HG02981 (cell line): ENCODE measurements at regions not wholly inside any gene's neighbourhood (a gene's known extent, or its start where the extent isn't known, plus 50 kb on each side); places are given as distances from the start of the nearest gene placed in this dataset.
A peak's percentile ranks its signal among the peaks of the same experiment; 100 is the strongest.

Source experiments
- ATAC-seq: cut with Tn5 transposase; IDR thresholded peaks from one replicate; pipeline ENCODE4 v1.9.1; 2021; ENCODE audit warnings: mild to moderate bottlenecking, moderate library complexity; ENCODE audit not compliant: unreplicated experiment

- no peak for ATAC-seq
Observed at GRCh38 chr5:62731022-62731421, 152.4 kb downstream of the LRRC70 start.

- no peak for ATAC-seq
Observed at GRCh38 chr5:62729675-62730074, 151.1 kb downstream of the LRRC70 start.

- no peak for ATAC-seq
Observed at GRCh38 chr5:62727861-62728260, 149.2 kb downstream of the LRRC70 start.

- ATAC-seq: no peak
Observed at GRCh38 chr5:62727184-62727583, 148.6 kb downstream of the LRRC70 start.

- no peak for ATAC-seq
Observed at GRCh38 chr5:62722360-62722759, 143.7 kb downstream of the LRRC70 start.

- ATAC-seq: peak; percentile 98
Observed at GRCh38 chr5:62720031-62720441, 141.4 kb downstream of the LRRC70 start.

- no peak for ATAC-seq
Observed at GRCh38 chr5:62719061-62719720, 140.6 kb downstream of the LRRC70 start.

GRCh38 chr5:62718324-62718723 lies 139.7 kb downstream of the LRRC70 start:
- no peak for ATAC-seq

- no peak for ATAC-seq
Observed at GRCh38 chr5:62717301-62717933, 138.8 kb downstream of the LRRC70 start.

GRCh38 chr5:62714296-62714695 lies 135.7 kb downstream of the LRRC70 start:
- ATAC-seq: no peak

GRCh38 chr5:62708481-62709325 lies 130.1 kb downstream of the LRRC70 start:
- ATAC-seq: no peak

GRCh38 chr5:62707563-62707962 lies 128.9 kb downstream of the LRRC70 start:
- no peak for ATAC-seq

- ATAC-seq: no peak
Observed at GRCh38 chr5:62707131-62707530, 128.5 kb downstream of the LRRC70 start.

GRCh38 chr5:62705022-62705421 lies 126.4 kb downstream of the LRRC70 start:
- ATAC-seq: no peak

- no peak for ATAC-seq
Observed at GRCh38 chr5:62702126-62702525, 123.5 kb downstream of the LRRC70 start.

- no peak for ATAC-seq
Observed at GRCh38 chr5:62701036-62701435, 122.4 kb downstream of the LRRC70 start.

GRCh38 chr5:62698756-62699155 lies 120.1 kb downstream of the LRRC70 start:
- no peak for ATAC-seq

GRCh38 chr5:62695274-62695673 lies 116.7 kb downstream of the LRRC70 start:
- ATAC-seq: no peak

- no peak for ATAC-seq
Observed at GRCh38 chr5:62692946-62693713, 114.5 kb downstream of the LRRC70 start.

GRCh38 chr5:62691946-62692345 lies 113.3 kb downstream of the LRRC70 start:
- ATAC-seq: no peak

- no peak for ATAC-seq
Observed at GRCh38 chr5:62690421-62690820, 111.8 kb downstream of the LRRC70 start.
